H1 (cell line): ENCODE measurements at regions not wholly inside any gene's neighbourhood (a gene's known extent, or its start where the extent isn't known, plus 50 kb on each side); places are given as distances from the start of the nearest gene placed in this dataset.

Experiments used
- CTCF ChIA-PET: fragments of 300-600 bp; sonication (Branson Sonifier 250); formaldehyde crosslinking; loops from one replicate; lab custom pipeline; 2021; ENCODE audit not compliant: partially characterized antibody; lab: Charles Lee
- POLR2A ChIA-PET: fragments of 300-600 bp; sonication (Branson Sonifier 250); formaldehyde crosslinking; loops from one replicate; lab custom pipeline; 2021; ENCODE audit warnings: inconsistent platforms; ENCODE audit not compliant: partially characterized antibody; lab: Charles Lee
- DNase-seq, 2 experiments: peaks; one replicate each; pipeline versions ENCODE4 v3.0.0 to v3.0.0-alpha.2; 2010 to 2022; ENCODE audit warnings: low spot score in 2 of 2, low read depth in 1 of 2, mixed read lengths in 1 of 2
- FAIRE-seq: peaks from 2 replicates; lab custom pipeline; 2011; peaks lifted over from hg19 to GRCh38; lab: Jason Lieb, UNC
- H2AFZ ChIP-seq: 2 replicates; pipeline ENCODE4 v1.8.1; 2012; ENCODE audit warnings: low read length, inconsistent platforms
- H2AK5ac ChIP-seq: 2 replicates; pipeline ENCODE4 v1.6.1; 2013; ENCODE audit warnings: low read depth, low read length
- H2BK120ac ChIP-seq: replicated peaks from 2 replicates; pipeline ENCODE3; 2013; ENCODE audit warnings: low read depth, low read length, inconsistent platforms
- H2BK12ac ChIP-seq: 2 replicates; pipeline ENCODE4 v1.6.1; 2013; ENCODE audit warnings: low read depth, low read length
- H2BK15ac ChIP-seq: 2 replicates; pipeline ENCODE4 v1.6.1; 2013; ENCODE audit warnings: low read length
- H2BK20ac ChIP-seq: 2 replicates; pipeline ENCODE4 v1.6.1; 2013; ENCODE audit warnings: low read length
- H2BK5ac ChIP-seq: 2 replicates; pipeline ENCODE4 v1.6.1; 2013; ENCODE audit warnings: low read depth, low read length
- H3K14ac ChIP-seq: 2 replicates; pipeline ENCODE4 v1.6.1; 2013; ENCODE audit warnings: inconsistent platforms; ENCODE audit not compliant: insufficient read length
- H3K18ac ChIP-seq: 2 replicates; pipeline ENCODE4 v1.6.1; 2013; ENCODE audit warnings: low read length; ENCODE audit errors: extremely low read depth
- H3K23ac ChIP-seq: 2 replicates; pipeline ENCODE4 v1.6.1; 2013; ENCODE audit warnings: inconsistent platforms; ENCODE audit not compliant: insufficient read length
- H3K23me2 ChIP-seq: 2 replicates; pipeline ENCODE4 v1.6.1; 2013; ENCODE audit warnings: low read depth, low read length
- H3K27ac ChIP-seq: 2 replicates; pipeline ENCODE4 v1.6.1; 2011; ENCODE audit warnings: low read depth, low read length, inconsistent platforms
- H3K27me3 ChIP-seq, 4 experiments: replicated peaks in 1 of 4; 1 replicate in 1 of 4; 2 replicates in 3 of 4; pipeline versions ENCODE4 v1.6.1 to v1.8.1; 2011 to 2013; ENCODE audit warnings: low read length in 3 of 4, mild to moderate bottlenecking in 3 of 4, inconsistent platforms in 2 of 4, mixed read lengths in 2 of 4, moderate library complexity in 1 of 4; ENCODE audit not compliant: control insufficient read depth in 3 of 4, insufficient read depth in 3 of 4; ENCODE audit errors: extremely low read depth in 1 of 4
- H3K36me3 ChIP-seq, 4 experiments: 2 replicates each; pipeline versions ENCODE4 v1.6.1 to v1.8.1; 2011 to 2013; ENCODE audit warnings: mild to moderate bottlenecking in 4 of 4, low read length in 3 of 4, moderate library complexity in 2 of 4, control low read depth in 1 of 4, inconsistent platforms in 1 of 4; ENCODE audit not compliant: insufficient read depth in 4 of 4, control insufficient read depth in 2 of 4
- H3K4ac ChIP-seq: replicated peaks from 2 replicates; pipeline ENCODE3; 2013; ENCODE audit warnings: low read length, low read depth, mixed read lengths, inconsistent platforms; ENCODE audit not compliant: insufficient read length
- H3K4me1 ChIP-seq, 4 experiments: replicated peaks in 1 of 4; 1 replicate in 1 of 4; 2 replicates in 3 of 4; pipeline versions ENCODE4 v1.6.1 to v1.8.1; 2011 to 2013; ENCODE audit warnings: low read length in 3 of 4, inconsistent platforms in 2 of 4, mixed read lengths in 1 of 4; ENCODE audit not compliant: insufficient read depth in 4 of 4, control insufficient read depth in 3 of 4
- H3K4me2 ChIP-seq, 2 experiments: 2 replicates each; pipeline versions ENCODE4 v1.6.1 to v1.8.1; 2011 to 2013; ENCODE audit warnings: low read depth in 2 of 2, low read length in 2 of 2, control low read depth in 1 of 2, inconsistent platforms in 1 of 2, mild to moderate bottlenecking in 1 of 2; ENCODE audit not compliant: insufficient read depth in 1 of 2
- H3K4me3 ChIP-seq, 4 experiments: fragments of 200-600, 300-600 bp in 1 of 4; sonication (generic), shearing (Covaris generic), sonication (Bioruptor Twin) in 1 of 4; 2 replicates each; pipeline versions ENCODE4 v1.5.1 to v1.8.1; 2011 to 2016; ENCODE audit warnings: low read length in 4 of 4, low read depth in 3 of 4, control low read depth in 2 of 4, inconsistent platforms in 2 of 4, mild to moderate bottlenecking in 2 of 4, mixed read lengths in 1 of 4, moderate library complexity in 1 of 4; ENCODE audit not compliant: insufficient read depth in 2 of 4; ENCODE audit errors: extremely low read depth in 1 of 4
- H3K56ac ChIP-seq: replicated peaks from 2 replicates; pipeline ENCODE3; 2013; ENCODE audit warnings: low read depth, mild to moderate bottlenecking, mixed read lengths, low read length, inconsistent platforms; ENCODE audit not compliant: insufficient read length
- H3K79me1 ChIP-seq: 2 replicates; pipeline ENCODE4 v1.6.1; 2013; ENCODE audit warnings: low read depth, low read length, control low read depth
- H3K79me2 ChIP-seq, 2 experiments: 2 replicates each; pipeline versions ENCODE4 v1.6.1 to v1.8.1; 2012 to 2013; ENCODE audit warnings: low read length in 2 of 2, mild to moderate bottlenecking in 2 of 2, inconsistent platforms in 1 of 2; ENCODE audit not compliant: insufficient read depth in 2 of 2, control insufficient read depth in 1 of 2
- H3K9ac ChIP-seq, 4 experiments: replicated peaks in 1 of 4; 1 replicate in 1 of 4; 2 replicates in 3 of 4; pipeline versions ENCODE4 v1.6.1 to v1.8.1; 2011 to 2013; ENCODE audit warnings: low read depth in 3 of 4, low read length in 3 of 4, control low read depth in 2 of 4, mild to moderate bottlenecking in 2 of 4, moderate library complexity in 2 of 4, inconsistent platforms in 1 of 4; ENCODE audit errors: extremely low read depth in 1 of 4
- H3K9me3 ChIP-seq, 2 experiments: 2 replicates each; pipeline versions ENCODE4 v1.6.1 to v1.8.1; 2012 to 2013; ENCODE audit warnings: mild to moderate bottlenecking in 2 of 2, moderate library complexity in 2 of 2, control low read depth in 1 of 2, inconsistent platforms in 1 of 2, low read depth in 1 of 2, low read length in 1 of 2, mixed read lengths in 1 of 2; ENCODE audit not compliant: insufficient read depth in 2 of 2
- H4K20me1 ChIP-seq, 2 experiments: replicated peaks in 1 of 2; 2 replicates each; pipeline versions ENCODE3 to v1.8.1; 2011 to 2013; ENCODE audit warnings: inconsistent platforms in 2 of 2, low read length in 2 of 2, mild to moderate bottlenecking in 1 of 2; ENCODE audit not compliant: insufficient read depth in 2 of 2, control insufficient read depth in 1 of 2
- H4K5ac ChIP-seq: 2 replicates; pipeline ENCODE4 v1.6.1; 2013; ENCODE audit warnings: low read length, low read depth, mixed read lengths, inconsistent platforms; ENCODE audit not compliant: insufficient read length
- H4K8ac ChIP-seq: 2 replicates; pipeline ENCODE4 v1.8.0; 2013; ENCODE audit warnings: mild to moderate bottlenecking, moderate library complexity, low read length, inconsistent platforms; ENCODE audit not compliant: insufficient read depth; ENCODE audit errors: extremely low read depth
- H4K91ac ChIP-seq: replicated peaks from 2 replicates; pipeline ENCODE3; 2013; ENCODE audit warnings: low read length, mixed read lengths, inconsistent platforms; ENCODE audit not compliant: insufficient read length
- E2F6 ChIP-seq: IDR thresholded peaks from 2 replicates; pipeline ENCODE4 v1.6.1; 2012; ENCODE audit warnings: inconsistent platforms
- RNF2 ChIP-seq: fragments of 200-900, 300-1000 bp; sonication (generic); IDR thresholded peaks from 2 replicates; pipeline ENCODE4 v1.7.1; 2016; ENCODE audit warnings: borderline replicate concordance, low read depth, mild to moderate bottlenecking, antibody characterized with exemption, low read length; ENCODE audit not compliant: poor library complexity, severe bottlenecking; ENCODE audit errors: missing control alignments
- TAF7 ChIP-seq: optimal IDR thresholded peaks from 2 replicates; pipeline ENCODE3; 2011; ENCODE audit warnings: low read depth, mild to moderate bottlenecking, inconsistent platforms, low read length, moderate library complexity, borderline replicate concordance
- WGBS, 2 experiments: shearing (Covaris generic) in 1 of 2; methylation state at CpG; one replicate each; pipeline versions ENCODE4 v1.1.6 to v1.1.7; 2013 to 2015; ENCODE audit warnings: low lambda C conversion rate in 2 of 2, mixed read lengths in 2 of 2, inconsistent platforms in 1 of 2, low coverage in 1 of 2, missing lambda C conversion rate in 1 of 2; ENCODE audit not compliant: insufficient replicate concordance in 2 of 2, insufficient coverage in 1 of 2, insufficient read length in 1 of 2; ENCODE audit errors: extremely low coverage in 1 of 2, missing lambda C conversion rate in 1 of 2; 5-methylcytosine and 5-hydroxymethylcytosine counted together

- POLR2A ChIA-PET, result interaction anchor here (1.4 kb wide), 1 partner anchor 9 kb away, joined by 3 read pairs; no protein-coding TSS in a partner anchor
- H2BK12ac ChIP-seq, result no peak overlapping the region
- H3K14ac ChIP-seq, result no peak overlapping the region
- no peaks in the 10 kb centered on the region for H3K23me2 ChIP-seq
- CTCF ChIA-PET, result no interaction called here
- H3K4me3 ChIP-seq, result no peak overlapping the region
- no peaks in the 10 kb centered on the region for H3K4me1 ChIP-seq
- H3K4ac ChIP-seq, result no peak overlapping the region
- no peak overlapping the region for H3K23ac ChIP-seq
- H3K9ac ChIP-seq, result no peak overlapping the region
- TF ChIP-seq RNF2 (no peak), E2F6 (no peak), TAF7 (no peak)
- H3K79me2 ChIP-seq, result no peaks in the 10 kb centered on the region
- H4K20me1 ChIP-seq, result no peaks in the 10 kb centered on the region
- H2BK120ac ChIP-seq, result no peak overlapping the region
- H2BK15ac ChIP-seq, result no peak overlapping the region
- no peak overlapping the region for H2AK5ac ChIP-seq
- H3K9me3 ChIP-seq, result no peaks in the 10 kb centered on the region
- H3K18ac ChIP-seq, result no peak overlapping the region
- FAIRE-seq (no peak), DNase-seq (no peak)
- H4K91ac ChIP-seq, result no peak overlapping the region
- H3K27me3 ChIP-seq, result no peaks in the 10 kb centered on the region
- no peak overlapping the region for H3K56ac ChIP-seq
- no peak overlapping the region; the same call in 1 of the 2 replicates for H2AFZ ChIP-seq
- 84% methylated on average over 5 of the region's 5 CpGs; no CpG with 5 or more reads in 1 of the 2 experiments for WGBS, 2 experiments
- no peak overlapping the region for H2BK20ac ChIP-seq
- no peak overlapping the region for H3K27ac ChIP-seq
- no peak overlapping the region for H3K4me2 ChIP-seq
- H3K36me3 ChIP-seq, result no peaks in the 10 kb centered on the region
- H4K5ac ChIP-seq, result no peak overlapping the region
- peak overlapping the region; percentile 80 for H4K8ac ChIP-seq
- no peak overlapping the region for H2BK5ac ChIP-seq
- H3K79me1 ChIP-seq, result no peaks in the 10 kb centered on the region
Measured at GRCh38 chr10:34954142-34954541, 136.0 kb downstream of the CUL2 start.
